ENCODE measurements at regions not wholly inside any gene's neighbourhood (a gene's known extent, or its start where the extent isn't known, plus 50 kb on each side); places are given as distances from the start of the nearest gene placed in this dataset.

- no peak for DNase-seq (ENCODE audit: low read depth, low spot score)
- POLR2A ChIA-PET: no interaction called here
- ATAC-seq: no peak
- in situ Hi-C loops (cut with HindIII; ENCODE audit: low pct_unique_long_range_greater_than_20kb, low sequenced_read_pairs) (no loop called here), intact Hi-C loops (cut with micrococcal nuclease; ENCODE audit: unreplicated experiment) (no loop called here)
- CTCF ChIA-PET: no interaction called here
- Histone ChIP-seq H3K9me3 (ENCODE audit: control insufficient read depth, insufficient read depth, low read depth, low read length) (no peaks in the 10 kb centered on the region), H3K4me1 (ENCODE audit: control insufficient read depth, insufficient read depth, low read length) (no peaks in the 10 kb centered on the region), H3K36me3 (ENCODE audit: control insufficient read depth, insufficient read depth, low read length) (no peaks in the 10 kb centered on the region), H3K4me3 (ENCODE audit: low read depth in 2 of 2, low read length in 2 of 2) (no peak overlapping the region), H3K27me3 (ENCODE audit: control insufficient read depth, insufficient read depth, low read length) (no peaks in the 10 kb centered on the region; the same call in 1 of the 2 replicates), H3K27ac (ENCODE audit: low read length) (no peak overlapping the region)
- TF ChIP-seq REST (IDR thresholded peaks at IDR 0.05; ENCODE audit: insufficient read depth in 1 of 2, low read depth in 2 of 2, low read length in 1 of 2): no peak
- TF ChIP-seq CTCF (IDR thresholded peaks at IDR 0.05): no peak
- no peak for TF ChIP-seq TCF7L2 (IDR thresholded peaks at IDR 0.05; ENCODE audit: low read depth, low read length)
- no peak for TF ChIP-seq POLR2AphosphoS5 (IDR thresholded peaks at IDR 0.05; ENCODE audit: low read depth, low read length)
- TF ChIP-seq SIN3A (IDR thresholded peaks at IDR 0.05; ENCODE audit: borderline replicate concordance, insufficient read depth, low read depth, low read length): no peak
- no TSS peak for BruUV-seq (replicated peaks)
These were observed 316.4 kb downstream of the PTEN start for GRCh38 chr10:88179831-88180230.

DNA sequence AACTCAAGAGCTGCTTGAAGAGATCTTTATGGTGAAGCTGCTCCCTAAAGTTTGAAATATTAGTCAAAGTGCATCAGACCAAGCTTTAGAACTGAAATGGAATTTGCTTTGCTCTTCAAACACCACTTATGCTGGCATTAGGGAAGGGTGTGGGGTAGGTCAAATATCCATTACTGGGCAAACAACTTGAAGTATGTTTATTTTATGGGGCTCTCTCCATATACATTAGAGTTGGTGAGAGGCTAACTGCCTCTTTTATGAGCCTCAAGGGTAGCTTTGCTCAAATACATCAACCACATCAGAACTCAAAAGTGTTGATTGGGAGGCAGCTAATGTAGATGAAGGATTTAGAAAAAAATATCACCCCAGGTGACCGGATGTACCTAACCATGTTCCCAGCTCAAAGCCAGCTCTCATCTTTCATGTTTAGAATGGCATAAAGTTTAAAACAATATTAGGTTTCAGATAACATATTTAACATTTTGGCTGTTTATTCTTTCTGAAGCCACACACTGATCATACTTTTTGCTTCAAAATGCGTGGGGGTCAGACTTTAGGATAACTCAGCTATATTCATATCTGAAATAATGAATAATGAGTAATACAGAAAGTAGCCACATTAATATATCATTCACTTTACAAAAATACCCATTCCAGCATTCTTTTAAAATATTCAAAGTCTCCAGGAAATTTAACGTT is 318.6 kb downstream of the PTEN start:
- ChIA-PET CTCF (no interaction called here), POLR2A (no interaction called here)
- BruUV-seq (replicated peaks): no TSS peak
- no peak for DNase-seq (ENCODE audit: low read depth, low spot score)
- Histone ChIP-seq H3K27me3 (ENCODE audit: control insufficient read depth, insufficient read depth, low read length) (no peaks in the 10 kb centered on the region; the same call in 1 of the 2 replicates), H3K4me3 (ENCODE audit: low read depth in 2 of 2, low read length in 2 of 2) (no peak overlapping the region), H3K36me3 (ENCODE audit: control insufficient read depth, insufficient read depth, low read length) (no peaks in the 10 kb centered on the region), H3K27ac (ENCODE audit: low read length) (no peak overlapping the region), H3K9me3 (ENCODE audit: control insufficient read depth, insufficient read depth, low read depth, low read length) (no peaks in the 10 kb centered on the region), H3K4me1 (ENCODE audit: control insufficient read depth, insufficient read depth, low read length) (no peaks in the 10 kb centered on the region)
- TF ChIP-seq REST (IDR thresholded peaks at IDR 0.05; ENCODE audit: insufficient read depth in 1 of 2, low read depth in 2 of 2, low read length in 1 of 2) (no peak), SIN3A (IDR thresholded peaks at IDR 0.05; ENCODE audit: borderline replicate concordance, insufficient read depth, low read depth, low read length) (no peak), POLR2AphosphoS5 (IDR thresholded peaks at IDR 0.05; ENCODE audit: low read depth, low read length) (no peak), TCF7L2 (IDR thresholded peaks at IDR 0.05; ENCODE audit: low read depth, low read length) (no peak), CTCF (IDR thresholded peaks at IDR 0.05) (no peak)
- intact Hi-C loops (cut with micrococcal nuclease; ENCODE audit: unreplicated experiment) (no loop called here), in situ Hi-C loops (cut with HindIII; ENCODE audit: low pct_unique_long_range_greater_than_20kb, low sequenced_read_pairs) (no loop called here)
- no peak for ATAC-seq

All from Panc1 (cell line).